OCI-LY1 (cell line): ENCODE measurements at regions not wholly inside any gene's neighbourhood (a gene's known extent, or its start where the extent isn't known, plus 50 kb on each side); places are given as distances from the start of the nearest gene placed in this dataset.

Experiments
- EZH2 ChIP-seq: fragments of 200-600 bp; sonication (generic), shearing (Covaris generic); IDR thresholded peaks from 2 replicates; pipeline ENCODE4 v1.8.0; 2017; ENCODE audit warnings: borderline replicate concordance, mixed run types, mild to moderate bottlenecking, antibody characterized with exemption, low read length, moderate library complexity, mixed read lengths
- TF ChIP-seq, protein P1 (sequence below): fragments of 200-600 bp; sonication (generic), shearing (Covaris generic); IDR thresholded peaks from 2 replicates; pipeline ENCODE4 v1.5.1; 2017; ENCODE audit warnings: mild to moderate bottlenecking, antibody characterized with exemption, low read length, moderate library complexity, mixed read lengths

DNA sequence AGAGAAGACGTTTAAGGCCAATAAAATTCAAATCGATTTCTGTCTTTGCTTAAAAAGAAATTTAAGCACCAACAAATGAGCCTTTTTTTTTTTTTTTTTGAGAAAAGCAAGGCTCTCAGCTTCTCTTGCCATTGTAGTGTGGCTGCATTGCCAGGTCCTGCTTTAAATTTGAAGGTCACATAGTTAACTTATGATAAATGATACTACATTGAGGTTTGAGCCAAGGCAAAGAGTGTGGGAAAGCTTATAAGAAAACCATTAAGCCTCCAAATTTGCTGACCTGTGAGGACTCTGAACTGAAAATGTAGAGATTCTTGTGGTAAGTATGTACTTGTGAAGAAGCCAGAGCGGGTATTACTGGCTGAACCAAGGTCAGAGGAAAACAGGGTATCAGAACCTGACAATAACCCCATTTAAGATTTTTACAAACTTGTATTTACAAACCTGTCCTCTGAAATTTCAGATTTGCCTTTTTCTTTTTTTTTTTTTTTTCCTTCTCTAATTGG is 519.7 kb upstream of the RGMA start:
- TF ChIP-seq, protein P1, sequence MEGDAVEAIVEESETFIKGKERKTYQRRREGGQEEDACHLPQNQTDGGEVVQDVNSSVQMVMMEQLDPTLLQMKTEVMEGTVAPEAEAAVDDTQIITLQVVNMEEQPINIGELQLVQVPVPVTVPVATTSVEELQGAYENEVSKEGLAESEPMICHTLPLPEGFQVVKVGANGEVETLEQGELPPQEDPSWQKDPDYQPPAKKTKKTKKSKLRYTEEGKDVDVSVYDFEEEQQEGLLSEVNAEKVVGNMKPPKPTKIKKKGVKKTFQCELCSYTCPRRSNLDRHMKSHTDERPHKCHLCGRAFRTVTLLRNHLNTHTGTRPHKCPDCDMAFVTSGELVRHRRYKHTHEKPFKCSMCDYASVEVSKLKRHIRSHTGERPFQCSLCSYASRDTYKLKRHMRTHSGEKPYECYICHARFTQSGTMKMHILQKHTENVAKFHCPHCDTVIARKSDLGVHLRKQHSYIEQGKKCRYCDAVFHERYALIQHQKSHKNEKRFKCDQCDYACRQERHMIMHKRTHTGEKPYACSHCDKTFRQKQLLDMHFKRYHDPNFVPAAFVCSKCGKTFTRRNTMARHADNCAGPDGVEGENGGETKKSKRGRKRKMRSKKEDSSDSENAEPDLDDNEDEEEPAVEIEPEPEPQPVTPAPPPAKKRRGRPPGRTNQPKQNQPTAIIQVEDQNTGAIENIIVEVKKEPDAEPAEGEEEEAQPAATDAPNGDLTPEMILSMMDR, result no peak
- no peak for TF ChIP-seq EZH2
